GM23248 (cell line): ENCODE measurements at regions not wholly inside any gene's neighbourhood (a gene's known extent, or its start where the extent isn't known, plus 50 kb on each side); places are given as distances from the start of the nearest gene placed in this dataset.

ENCODE experiments used
- EZH2 ChIP-seq: fragments of 200-600 bp; sonication (generic); IDR thresholded peaks from 2 replicates; pipeline ENCODE4 v1.6.1; 2018; ENCODE audit warnings: antibody characterized with exemption, mild to moderate bottlenecking; ENCODE audit not compliant: insufficient read depth, poor library complexity, severe bottlenecking
- EZH2phosphoT487 ChIP-seq: fragments of 200-600 bp; sonication (generic); IDR thresholded peaks from 2 replicates; pipeline ENCODE4 v1.6.1; 2018; ENCODE audit warnings: antibody characterized with exemption, moderate library complexity, mild to moderate bottlenecking, low read depth; ENCODE audit not compliant: insufficient read depth

DNA sequence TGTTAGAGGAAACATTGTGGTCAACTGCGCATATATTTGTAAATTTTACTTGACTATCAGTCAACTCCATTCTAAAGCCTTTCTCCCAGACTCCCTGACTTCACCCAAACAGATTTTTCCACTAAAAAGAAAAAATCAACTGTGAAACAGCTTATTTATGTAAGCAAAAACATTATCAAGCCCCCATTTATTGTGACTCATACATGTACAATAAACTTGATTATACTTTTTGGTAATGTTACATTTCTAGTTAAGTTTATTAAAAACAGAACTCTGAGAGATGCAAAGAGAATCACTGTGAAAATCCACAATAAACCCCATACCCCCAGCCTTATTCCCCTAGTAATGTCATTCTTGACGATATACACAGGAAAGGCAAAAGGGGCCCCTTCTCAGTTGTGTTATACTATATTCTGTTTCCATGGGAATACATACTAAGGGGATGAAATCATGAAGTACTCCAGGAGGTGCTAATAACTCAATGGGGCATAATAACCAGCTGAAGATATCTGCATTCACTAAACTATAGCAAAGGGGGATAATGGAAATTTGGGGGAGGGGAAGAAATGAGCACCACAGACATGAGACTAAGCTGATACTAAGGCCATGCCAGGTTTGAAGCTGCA, 616.0 kb downstream of the ACTL7B start:
- TF ChIP-seq EZH2 (no peak), EZH2phosphoT487 (no peak)
